ENCODE measurements at regions not wholly inside any gene's neighbourhood (a gene's known extent, or its start where the extent isn't known, plus 50 kb on each side); places are given as distances from the start of the nearest gene placed in this dataset.
"Not testable (repeated sequence)": the region's sequence is repeated elsewhere in the genome, so short reads cannot be mapped to it uniquely, and the experiment has no call there.

GRCh38 chr7:104956753-104957450 is 57.1 kb upstream of the KMT2E start:
- no peak for TF ChIP-seq CTCF (IDR thresholded peaks at IDR 0.05; ENCODE audit: unreplicated experiment)

DNA sequence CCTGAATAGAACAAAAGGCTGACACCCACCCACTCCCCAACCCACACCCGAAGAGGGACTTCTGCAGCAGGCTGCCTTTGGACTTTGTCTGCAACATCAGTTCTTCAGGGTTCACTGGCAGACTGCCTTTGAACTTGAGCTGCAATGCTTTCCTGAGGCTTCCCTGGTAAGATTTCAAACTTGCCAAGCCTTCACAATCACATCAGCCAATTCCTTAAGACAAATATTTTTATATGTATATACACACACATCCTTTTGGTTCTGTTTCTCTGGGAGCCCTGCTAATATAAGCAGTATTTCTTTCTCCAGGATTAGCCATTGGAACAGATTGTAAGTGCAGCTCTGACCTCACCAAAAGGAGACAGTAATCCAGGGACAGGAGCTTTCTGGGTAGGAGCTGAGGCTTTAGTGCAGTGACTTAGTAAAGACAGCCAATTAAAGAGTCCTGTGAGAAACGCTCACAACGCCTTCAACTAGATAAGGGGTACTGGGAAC is 55.6 kb upstream of the KMT2E start:
- H3K4me1 Mint-ChIP-seq (ENCODE audit: low read depth), result peaks cover 7% of the 10 kb centered on the region
- H3K9me3 Mint-ChIP-seq (ENCODE audit: low read depth), result no peaks in the 10 kb centered on the region
- H3K4me3 Mint-ChIP-seq (ENCODE audit: low read depth), result no peak overlapping the region
- H3K27me3 Mint-ChIP-seq, result no peaks in the 10 kb centered on the region
- TF ChIP-seq CTCF (IDR thresholded peaks at IDR 0.05; ENCODE audit: unreplicated experiment), result no peak
- DNase-seq (ENCODE audit: low spot score, unreplicated experiment), result no peak
- H3K27ac Mint-ChIP-seq, result no peak overlapping the region
- no peaks in the 10 kb centered on the region for H3K36me3 Mint-ChIP-seq (ENCODE audit: insufficient read depth)

More at GRCh38 chr7:104956753-104957450, 57.1 kb upstream of the KMT2E start:
- Mint-ChIP-seq H3K9me3 (ENCODE audit: low read depth) (no peaks in the 10 kb centered on the region), H3K4me3 (ENCODE audit: low read depth) (no peak overlapping the region), H3K27ac (peak overlapping the region; percentile 11), H3K36me3 (ENCODE audit: insufficient read depth) (no peaks in the 10 kb centered on the region), H3K27me3 (no peaks in the 10 kb centered on the region), H3K4me1 (ENCODE audit: low read depth) (peaks cover 8% of the 10 kb centered on the region)
- DNase-seq (ENCODE audit: low spot score, unreplicated experiment), result no peak

DNA sequence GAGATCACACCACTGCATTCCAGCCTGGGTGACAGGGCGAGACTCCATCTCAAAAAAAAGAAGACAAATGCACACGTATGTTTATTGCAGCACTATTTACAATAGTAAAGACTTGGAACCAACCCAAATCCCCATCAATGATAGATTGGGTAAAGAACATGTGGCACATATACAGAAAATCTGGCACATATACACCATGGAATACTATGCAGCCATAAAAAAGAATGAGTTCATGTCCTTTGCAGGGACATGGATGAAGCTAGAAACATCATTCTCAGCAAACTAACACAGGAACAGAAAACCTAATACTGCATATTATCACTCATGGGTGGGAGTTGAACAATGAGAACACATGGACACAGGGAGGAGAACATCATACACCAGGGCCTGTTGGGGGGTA is 54.5 kb upstream of the KMT2E start:
- not testable (repeated sequence) for H3K27me3 Mint-ChIP-seq; DNase-seq (ENCODE audit: low spot score, unreplicated experiment); H3K9me3 Mint-ChIP-seq (ENCODE audit: low read depth); H3K4me3 Mint-ChIP-seq (ENCODE audit: low read depth); H3K27ac Mint-ChIP-seq; H3K4me1 Mint-ChIP-seq (ENCODE audit: low read depth); H3K36me3 Mint-ChIP-seq (ENCODE audit: insufficient read depth)

- Mint-ChIP-seq H3K27me3 (no peaks in the 10 kb centered on the region), H3K4me1 (ENCODE audit: low read depth) (peaks cover 5% of the 10 kb centered on the region), H3K36me3 (ENCODE audit: insufficient read depth) (no peaks in the 10 kb centered on the region), H3K4me3 (ENCODE audit: low read depth) (no peak overlapping the region), H3K27ac (no peak overlapping the region), H3K9me3 (ENCODE audit: low read depth) (no peaks in the 10 kb centered on the region)
- no peak for TF ChIP-seq CTCF (IDR thresholded peaks at IDR 0.05; ENCODE audit: unreplicated experiment)
- DNase-seq (ENCODE audit: low spot score, unreplicated experiment), result no peak
Observed at GRCh38 chr7:104960741-104961448, 53.1 kb upstream of the KMT2E start.

- Mint-ChIP-seq H3K9me3 (ENCODE audit: low read depth) (no peaks in the 10 kb centered on the region), H3K27me3 (no peaks in the 10 kb centered on the region), H3K36me3 (ENCODE audit: insufficient read depth) (no peaks in the 10 kb centered on the region), H3K4me1 (ENCODE audit: low read depth) (peaks cover 5% of the 10 kb centered on the region), H3K27ac (no peak overlapping the region), H3K4me3 (ENCODE audit: low read depth) (no peak overlapping the region)
- no peak for DNase-seq (ENCODE audit: low spot score, unreplicated experiment)
- TF ChIP-seq CTCF (IDR thresholded peaks at IDR 0.05; ENCODE audit: unreplicated experiment), result no peak
Observed at GRCh38 chr7:104961821-104962220, 52.2 kb upstream of the KMT2E start.

All from progenitor cell of endocrine pancreas (in vitro differentiated cells).